ENCODE measurements at regions not wholly inside any gene's neighbourhood (a gene's known extent, or its start where the extent isn't known, plus 50 kb on each side); places are given as distances from the start of the nearest gene placed in this dataset.
"Not testable (repeated sequence)": the region's sequence is repeated elsewhere in the genome, so short reads cannot be mapped to it uniquely, and the experiment has no call there.

DNA sequence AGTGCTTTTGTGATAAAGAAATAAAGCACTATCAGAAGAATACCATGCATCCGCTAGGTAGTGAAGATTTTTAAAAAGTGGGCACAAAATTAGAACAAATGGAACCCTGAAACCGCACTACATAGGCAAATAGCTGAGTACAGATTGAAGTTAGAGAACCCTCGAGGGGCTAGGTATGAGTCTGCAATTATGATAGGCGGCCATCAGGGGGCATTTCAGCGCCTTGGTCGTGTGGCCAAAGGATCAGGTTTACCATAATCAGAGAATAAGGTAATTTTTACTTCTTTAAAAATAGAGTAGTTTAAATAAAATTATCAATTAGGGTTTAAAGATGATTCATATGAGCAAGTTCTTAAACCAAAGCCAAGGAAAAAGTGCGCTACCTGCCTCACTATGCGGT, 129.8 kb downstream of the TMX1 start:
- Histone ChIP-seq H3K9me3 (no peaks in the 10 kb centered on the region), H3K36me3 (no peaks in the 10 kb centered on the region), H3K27ac (no peak overlapping the region), H3K4me3 (ENCODE audit: low read depth in 1 of 2, low read length in 1 of 2) (no peak overlapping the region), H3K27me3 (peaks cover 33% of the 10 kb centered on the region), H3K4me1 (ENCODE audit: control insufficient read depth in 1 of 2, insufficient read depth in 1 of 2, low read depth in 1 of 2, low read length in 1 of 2) (no peaks in the 10 kb centered on the region)
- TF ChIP-seq, protein P1, sequence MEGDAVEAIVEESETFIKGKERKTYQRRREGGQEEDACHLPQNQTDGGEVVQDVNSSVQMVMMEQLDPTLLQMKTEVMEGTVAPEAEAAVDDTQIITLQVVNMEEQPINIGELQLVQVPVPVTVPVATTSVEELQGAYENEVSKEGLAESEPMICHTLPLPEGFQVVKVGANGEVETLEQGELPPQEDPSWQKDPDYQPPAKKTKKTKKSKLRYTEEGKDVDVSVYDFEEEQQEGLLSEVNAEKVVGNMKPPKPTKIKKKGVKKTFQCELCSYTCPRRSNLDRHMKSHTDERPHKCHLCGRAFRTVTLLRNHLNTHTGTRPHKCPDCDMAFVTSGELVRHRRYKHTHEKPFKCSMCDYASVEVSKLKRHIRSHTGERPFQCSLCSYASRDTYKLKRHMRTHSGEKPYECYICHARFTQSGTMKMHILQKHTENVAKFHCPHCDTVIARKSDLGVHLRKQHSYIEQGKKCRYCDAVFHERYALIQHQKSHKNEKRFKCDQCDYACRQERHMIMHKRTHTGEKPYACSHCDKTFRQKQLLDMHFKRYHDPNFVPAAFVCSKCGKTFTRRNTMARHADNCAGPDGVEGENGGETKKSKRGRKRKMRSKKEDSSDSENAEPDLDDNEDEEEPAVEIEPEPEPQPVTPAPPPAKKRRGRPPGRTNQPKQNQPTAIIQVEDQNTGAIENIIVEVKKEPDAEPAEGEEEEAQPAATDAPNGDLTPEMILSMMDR (IDR thresholded peaks at IDR 0.05), result no peak

DNA sequence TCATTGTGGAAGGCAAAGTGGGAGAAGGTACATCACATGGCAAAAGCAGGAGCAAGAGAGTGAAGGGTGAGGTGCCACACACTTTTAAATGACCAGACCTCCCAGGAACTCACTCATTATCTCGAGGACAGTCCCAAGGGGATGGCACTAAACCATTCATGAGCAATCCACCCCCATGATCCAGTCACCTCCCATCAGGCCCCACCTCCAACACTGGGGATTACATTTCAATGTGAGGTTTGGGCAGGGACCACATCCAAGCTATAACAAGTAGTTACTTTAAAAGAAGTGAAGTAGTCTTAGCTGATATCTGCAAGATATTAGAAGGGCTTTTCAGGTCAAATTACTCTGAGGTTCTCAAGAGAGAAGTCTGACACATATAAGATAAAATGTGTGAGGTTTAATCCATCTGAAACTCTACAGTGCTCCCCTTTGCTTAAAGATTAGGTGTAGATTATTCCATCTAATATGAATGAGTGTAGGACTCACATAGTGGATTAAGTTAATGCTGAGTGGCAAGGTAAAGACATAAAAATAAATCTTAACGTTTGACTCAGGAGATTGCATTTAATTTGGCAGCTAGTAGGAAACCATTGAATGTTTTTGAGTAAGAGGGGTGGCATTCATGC, 130.8 kb downstream of the TMX1 start:
- H3K4me1 ChIP-seq (ENCODE audit: control insufficient read depth in 1 of 2, insufficient read depth in 1 of 2, low read depth in 1 of 2, low read length in 1 of 2), result no peaks in the 10 kb centered on the region
- H3K4me3 ChIP-seq (ENCODE audit: low read depth in 1 of 2, low read length in 1 of 2), result no peak overlapping the region
- TF ChIP-seq, protein P1 (IDR thresholded peaks at IDR 0.05), result no peak
- H3K9me3 ChIP-seq, result no peaks in the 10 kb centered on the region
- H3K27ac ChIP-seq, result no peak overlapping the region
- peaks cover 26% of the 10 kb centered on the region for H3K27me3 ChIP-seq
- H3K36me3 ChIP-seq, result no peaks in the 10 kb centered on the region

DNA sequence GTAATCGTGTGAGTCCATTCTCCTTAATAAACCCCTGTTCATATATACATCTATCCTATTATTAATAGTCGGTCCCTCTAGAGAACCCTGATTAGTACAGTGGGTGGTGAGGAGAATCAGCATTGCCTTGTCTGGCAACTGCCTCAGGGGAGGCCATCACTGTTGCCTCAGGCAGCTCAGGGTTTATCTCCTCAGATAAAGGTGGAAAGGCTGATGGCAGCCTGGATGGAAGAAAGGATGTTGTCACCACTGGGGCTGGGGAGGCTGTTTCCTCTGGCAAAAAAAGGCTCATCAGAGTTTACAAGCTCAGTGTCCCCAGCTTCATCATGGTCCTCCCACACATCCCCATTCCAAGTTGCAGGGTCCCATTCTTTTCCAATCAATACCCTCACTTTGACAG, 137.1 kb downstream of the TMX1 start:
- H3K36me3 ChIP-seq; H3K4me3 ChIP-seq (ENCODE audit: low read depth in 1 of 2, low read length in 1 of 2); H3K27me3 ChIP-seq; H3K4me1 ChIP-seq (ENCODE audit: control insufficient read depth in 1 of 2, insufficient read depth in 1 of 2, low read depth in 1 of 2, low read length in 1 of 2); H3K9me3 ChIP-seq; H3K27ac ChIP-seq: not testable (repeated sequence)

DNA sequence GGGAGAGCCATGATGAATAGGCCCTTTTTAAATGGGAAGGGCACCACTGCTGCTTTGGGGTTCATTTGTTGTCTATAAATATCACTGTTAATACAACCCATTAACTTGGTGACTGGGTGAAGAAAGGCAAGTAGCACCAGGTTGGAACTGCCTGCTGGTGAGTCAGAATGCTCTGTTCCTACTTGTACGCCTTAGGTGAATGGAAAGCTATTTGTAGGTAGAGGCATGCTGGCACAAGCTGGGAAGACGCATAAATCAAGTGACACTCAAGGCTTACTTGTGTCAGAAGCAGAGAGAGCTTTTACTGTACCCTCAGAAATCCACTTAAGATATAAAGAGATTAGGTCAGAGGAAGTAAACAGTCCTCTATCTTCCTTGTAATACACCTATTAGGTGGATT, 142.5 kb downstream of the TMX1 start:
- H3K27ac ChIP-seq, result no peak overlapping the region
- no peaks in the 10 kb centered on the region for H3K36me3 ChIP-seq
- H3K4me3 ChIP-seq (ENCODE audit: low read depth in 1 of 2, low read length in 1 of 2), result no peak overlapping the region
- TF ChIP-seq, protein P1 (IDR thresholded peaks at IDR 0.05), result no peak
- peaks cover 0 to 4% of the 10 kb centered on the region in 2 experiments for H3K4me1 ChIP-seq (ENCODE audit: control insufficient read depth in 1 of 2, insufficient read depth in 1 of 2, low read depth in 1 of 2, low read length in 1 of 2)
- peaks cover 24% of the 10 kb centered on the region for H3K27me3 ChIP-seq
- no peaks in the 10 kb centered on the region for H3K9me3 ChIP-seq

DNA sequence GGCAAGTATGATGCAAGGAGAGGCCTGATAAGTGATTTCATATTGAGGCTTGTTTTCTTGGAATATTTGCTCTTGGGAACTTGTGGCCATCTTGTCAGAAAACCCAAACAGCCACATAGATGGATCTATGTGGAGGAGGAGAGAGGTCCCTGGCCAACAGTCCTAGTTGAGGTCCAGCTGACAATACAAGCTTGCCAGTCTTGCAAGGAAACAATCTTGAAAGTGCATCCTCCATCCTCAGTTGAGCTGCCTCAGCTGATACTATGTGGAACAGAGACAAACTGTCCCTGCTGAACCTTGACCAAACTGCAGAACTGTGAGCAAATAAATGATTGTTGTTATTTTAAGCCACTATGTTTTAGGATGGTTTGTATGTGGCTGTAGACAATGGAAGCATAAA, 146.4 kb downstream of the TMX1 start:
- H3K4me1 ChIP-seq (ENCODE audit: control insufficient read depth in 1 of 2, insufficient read depth in 1 of 2, low read depth in 1 of 2, low read length in 1 of 2), result peaks cover 0 to 4% of the 10 kb centered on the region in 2 experiments
- no peak overlapping the region for H3K27ac ChIP-seq

DNA sequence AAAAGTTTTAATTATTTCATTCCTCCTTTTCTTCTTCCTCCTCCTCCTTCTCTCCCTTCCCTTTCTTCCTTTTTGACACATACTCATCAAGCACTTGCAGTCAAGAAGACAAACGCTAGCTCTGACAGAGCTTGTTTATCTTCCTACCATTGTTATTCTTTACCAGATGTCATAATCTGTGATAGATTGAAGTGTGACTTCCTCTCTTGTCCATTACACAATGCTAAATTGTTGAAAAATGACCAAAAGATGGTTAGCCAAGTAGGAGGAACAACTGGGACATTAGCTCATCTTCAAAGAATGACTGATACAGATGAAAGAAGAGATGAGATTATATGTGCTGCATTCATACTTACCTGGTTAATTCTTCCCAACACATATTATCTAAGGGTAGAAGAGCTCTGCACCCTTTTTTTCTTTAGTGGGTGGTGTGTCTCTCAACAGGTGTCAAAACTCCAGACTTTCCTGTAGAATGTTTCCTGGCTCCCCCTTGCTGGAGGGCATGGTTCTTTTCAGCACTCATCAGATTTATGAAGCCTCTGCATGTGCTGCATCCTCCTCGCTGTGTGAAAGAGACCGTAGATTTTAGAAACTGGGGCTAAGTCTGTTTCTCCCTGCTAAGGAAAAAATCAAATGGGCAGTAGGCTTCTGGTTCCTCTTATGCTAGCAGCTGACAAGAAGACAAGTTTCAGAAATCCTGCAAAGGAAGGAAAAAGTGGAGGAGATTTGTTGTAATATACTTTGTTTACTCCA, 147.1 kb downstream of the TMX1 start:
- Histone ChIP-seq H3K9me3 (no peaks in the 10 kb centered on the region), H3K27ac (no peak overlapping the region), H3K4me1 (ENCODE audit: control insufficient read depth in 1 of 2, insufficient read depth in 1 of 2, low read depth in 1 of 2, low read length in 1 of 2) (peaks cover 0 to 4% of the 10 kb centered on the region in 2 experiments), H3K27me3 (peaks cover 14% of the 10 kb centered on the region), H3K4me3 (ENCODE audit: low read depth in 1 of 2, low read length in 1 of 2) (no peak overlapping the region), H3K36me3 (no peaks in the 10 kb centered on the region)
- TF ChIP-seq, protein P1 (IDR thresholded peaks at IDR 0.05), result no peak

More for the DNA sequence above, 146.4 kb downstream of the TMX1 start:
- TF ChIP-seq, protein P1 (IDR thresholded peaks at IDR 0.05), result no peak
- Histone ChIP-seq H3K4me3 (ENCODE audit: low read depth in 1 of 2, low read length in 1 of 2) (no peak overlapping the region), H3K36me3 (no peaks in the 10 kb centered on the region), H3K27me3 (peaks cover 14% of the 10 kb centered on the region), H3K9me3 (no peaks in the 10 kb centered on the region)
